IMR-90 (cell line): ENCODE measurements at regions not wholly inside any gene's neighbourhood (a gene's known extent, or its start where the extent isn't known, plus 50 kb on each side); places are given as distances from the start of the nearest gene placed in this dataset.

Experiments
- BHLHE40 ChIP-seq: fragments of 150-350 bp; IDR thresholded peaks from 2 replicates; pipeline ENCODE4 v1.6.1; 2016; ENCODE audit warnings: mild to moderate bottlenecking, low read depth, low read length
- CTCF ChIP-seq: conservative IDR thresholded peaks from 2 replicates; pipeline ENCODE4 v1.5.1; 2012; ENCODE audit warnings: mild to moderate bottlenecking, low read depth, low read length, improper control_type of control experiment
- POLR2A ChIP-seq: IDR thresholded peaks from 2 replicates; pipeline ENCODE4 v1.6.1; 2012; ENCODE audit warnings: mild to moderate bottlenecking, low read depth, low read length
- USF2 ChIP-seq: fragments of 150-350 bp; IDR thresholded peaks from 2 replicates; pipeline ENCODE4 v1.6.1; 2017; ENCODE audit warnings: mild to moderate bottlenecking, antibody characterized with exemption, low read length, low read depth

GRCh38 chrX:42140320-42140719, 217.0 kb upstream of the CASK start:
- no peak for TF ChIP-seq USF2
- no peak for TF ChIP-seq CTCF
- TF ChIP-seq POLR2A: no peak
- TF ChIP-seq BHLHE40: no peak
